B cell (primary cell): ENCODE measurements at regions not wholly inside any gene's neighbourhood (a gene's known extent, or its start where the extent isn't known, plus 50 kb on each side); places are given as distances from the start of the nearest gene placed in this dataset.

ENCODE experiments used
- ATAC-seq: fragments of 200-7000 bp; cut with Tn5 transposase; one replicate; pipeline ENCODE4 v1.10.0; 2021; ENCODE audit warnings: low read depth, mild to moderate bottlenecking, moderate number of reproducible peaks, moderate library complexity
- CTCF ChIA-PET: fragments of 350-600 bp; sonication (Branson Sonifier 250); formaldehyde crosslinking; loops from one replicate; lab custom pipeline; 2021; ENCODE audit warnings: antibody characterized with exemption, inconsistent platforms; lab: Charles Lee
- POLR2A ChIA-PET: fragments of 350-600 bp; sonication (Branson Sonifier 250); formaldehyde crosslinking; loops from one replicate; lab custom pipeline; 2021; ENCODE audit warnings: antibody characterized with exemption; lab: Charles Lee
- DNase-seq: peaks from one replicate; pipeline ENCODE4 v3.0.0; 2013
- H2AFZ ChIP-seq: 2 replicates; pipeline ENCODE4 v1.6.1; 2012; ENCODE audit warnings: mild to moderate bottlenecking, low read depth, low read length; ENCODE audit not compliant: insufficient read depth, poor library complexity, severe bottlenecking
- H3K27ac ChIP-seq, 2 donors: 1 replicate in 1 of 2; 2 replicates in 1 of 2; pipeline ENCODE4 v1.5.1; 2012 to 2013; ENCODE audit warnings: low read length in 2 of 2, mild to moderate bottlenecking in 2 of 2, moderate library complexity in 1 of 2
- H3K27me3 ChIP-seq, 4 experiments: fragments of 200-600 bp in 1 of 4; sonication (generic) in 1 of 4; replicated peaks in 1 of 4; 1 replicate in 2 of 4; 2 replicates in 2 of 4; pipeline versions ENCODE4 v1.6.1 to v1.7.0; 2013 to 2016; ENCODE audit warnings: low read length in 3 of 4, mild to moderate bottlenecking in 2 of 4, mixed read lengths in 1 of 4, moderate library complexity in 1 of 4; ENCODE audit not compliant: insufficient read depth in 4 of 4, control insufficient read depth in 3 of 4; ENCODE audit errors: control extremely low read depth in 1 of 4
- H3K36me3 ChIP-seq, 2 experiments: replicated peaks in 1 of 2; 1 replicate in 1 of 2; 2 replicates in 1 of 2; pipeline versions ENCODE4 v1.6.1 to v1.7.1; 2013; ENCODE audit warnings: low read length in 1 of 2; ENCODE audit not compliant: insufficient read depth in 2 of 2, control insufficient read depth in 1 of 2; ENCODE audit errors: control extremely low read depth in 1 of 2, extremely low read depth in 1 of 2
- H3K4me1 ChIP-seq, 2 donors: fragments of 200-600 bp in 1 of 2; sonication (generic) in 1 of 2; 1 replicate in 1 of 2; 2 replicates in 1 of 2; pipeline versions ENCODE4 v1.5.1 to v1.6.1; 2013 to 2017; ENCODE audit warnings: low read length in 2 of 2; ENCODE audit not compliant: control insufficient read depth in 2 of 2, insufficient read depth in 2 of 2
- H3K4me2 ChIP-seq: replicated peaks from 2 replicates; pipeline ENCODE3; 2012; ENCODE audit warnings: mild to moderate bottlenecking, low read depth, low read length; ENCODE audit not compliant: poor library complexity, severe bottlenecking
- H3K4me3 ChIP-seq, 5 experiments: fragments of 200-600 bp in 1 of 5; sonication (generic) in 1 of 5; 1 replicate in 3 of 5; 2 replicates in 2 of 5; pipeline versions ENCODE4 v1.5.1 to v1.7.0; 2011 to 2016; ENCODE audit warnings: low read length in 4 of 5, mild to moderate bottlenecking in 4 of 5, low read depth in 2 of 5, control low read depth in 1 of 5, moderate library complexity in 1 of 5; ENCODE audit not compliant: insufficient read depth in 1 of 5; ENCODE audit errors: control extremely low read depth in 1 of 5, extremely low read depth in 1 of 5
- H3K79me2 ChIP-seq: fragments of 200-600 bp; sonication (generic); one replicate; pipeline ENCODE4 v1.6.0; 2016; ENCODE audit warnings: low read length; ENCODE audit not compliant: control insufficient read depth, insufficient read depth
- H3K9ac ChIP-seq: fragments of 200-600 bp; sonication (generic); 2 replicates; pipeline ENCODE4 v1.6.1; 2017; ENCODE audit warnings: mild to moderate bottlenecking, low read length, moderate library complexity
- H3K9me3 ChIP-seq, 3 donors: one replicate each; pipeline versions ENCODE4 v1.6.1 to v1.7.1; 2013; ENCODE audit warnings: low read length in 2 of 3; ENCODE audit not compliant: control insufficient read depth in 2 of 3, insufficient read depth in 1 of 3; ENCODE audit errors: control extremely low read depth in 1 of 3
- H4K20me1 ChIP-seq: 2 replicates; pipeline ENCODE4 v1.6.0; 2012; ENCODE audit warnings: mild to moderate bottlenecking, low read length; ENCODE audit not compliant: insufficient read depth, control insufficient read depth, poor library complexity, severe bottlenecking
- H3K27ac Mint-ChIP-seq: one replicate; pipeline ENCODE4 v1.8.0; 2021; ENCODE audit warnings: mixed read lengths
- H3K27me3 Mint-ChIP-seq: one replicate; pipeline ENCODE4 v1.8.0; 2021; ENCODE audit warnings: mixed read lengths
- H3K4me1 Mint-ChIP-seq: one replicate; pipeline ENCODE4 v1.8.0; 2021; ENCODE audit warnings: mixed read lengths
- H3K4me3 Mint-ChIP-seq: one replicate; pipeline ENCODE4 v1.8.0; 2021; ENCODE audit warnings: mixed read lengths
- H3K9me3 Mint-ChIP-seq: one replicate; pipeline ENCODE4 v1.8.0; 2022; ENCODE audit warnings: mixed read lengths; ENCODE audit not compliant: insufficient read depth
- CTCF ChIP-seq: fragments of 200-600 bp; IDR thresholded peaks from one replicate; pipeline ENCODE4 v1.8.0; 2022; ENCODE audit warnings: antibody characterized with exemption, mild to moderate bottlenecking
- EZH2 ChIP-seq: IDR thresholded peaks from 2 replicates; pipeline ENCODE4 v1.6.1; 2012; ENCODE audit warnings: borderline replicate concordance, low read depth, mild to moderate bottlenecking, moderate library complexity, low read length; ENCODE audit not compliant: insufficient read depth, poor library complexity, severe bottlenecking
- WGBS: methylation state at CpG from one replicate; pipeline ENCODE4 v1.1.5; 2013; ENCODE audit warnings: missing lambda C conversion rate; ENCODE audit not compliant: insufficient coverage; 5-methylcytosine and 5-hydroxymethylcytosine counted together
- intact Hi-C: fragments of 100-400 bp; cut with micrococcal nuclease; formaldehyde crosslinking; loops from one replicate; pipeline ENCODE4 v1.10.0; 2022

DNA sequence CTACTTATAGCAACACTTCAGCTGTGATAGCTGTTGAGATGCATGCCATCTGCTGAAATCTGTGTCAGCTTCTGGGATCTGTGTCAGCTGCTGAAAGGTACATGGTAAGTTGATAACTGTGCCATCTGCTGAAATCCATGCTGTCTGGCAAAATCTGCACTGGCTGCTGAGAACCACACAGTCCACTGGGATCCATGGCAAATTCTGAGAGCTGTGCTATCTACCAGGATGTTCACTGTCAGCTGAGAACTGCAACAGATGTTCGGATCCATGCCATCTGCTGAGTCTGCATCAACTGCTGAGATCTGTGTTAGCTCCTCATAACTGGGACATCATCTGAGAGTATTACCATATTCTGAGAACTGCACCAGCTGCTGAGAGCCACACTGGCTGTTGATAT is 430.5 kb upstream of the POU3F4 start:
- no peak for ATAC-seq
- WGBS: no CpG with 5 or more reads among the region's 1 CpG

GRCh38 chrX:83101961-83102360 is 406.1 kb upstream of the POU3F4 start:
- ChIA-PET CTCF (no interaction called here), POLR2A (no interaction called here)
- Histone ChIP-seq H3K36me3 (no peaks in the 10 kb centered on the region), H3K27ac (no peak overlapping the region), H3K9me3 (no peaks in the 10 kb centered on the region), H3K4me3 (no peak overlapping the region), H3K4me2 (no peak overlapping the region), H3K9ac (no peak overlapping the region), H3K4me1 (no peaks in the 10 kb centered on the region), H2AFZ (no peak overlapping the region), H3K27me3 (no peaks in the 10 kb centered on the region), H4K20me1 (no peaks in the 10 kb centered on the region), H3K79me2 (no peaks in the 10 kb centered on the region)
- WGBS: no CpG with 5 or more reads among the region's 2 CpGs
- Mint-ChIP-seq H3K9me3 (peaks cover 2% of the 10 kb centered on the region), H3K27me3 (no peaks in the 10 kb centered on the region), H3K4me3 (no peak overlapping the region), H3K4me1 (no peaks in the 10 kb centered on the region), H3K27ac (no peak overlapping the region)
- ATAC-seq (no peak), DNase-seq (no peak)
- TF ChIP-seq EZH2 (no peak), CTCF (no peak)
- intact Hi-C loops: no loop called here

More for the DNA sequence above, 430.5 kb upstream of the POU3F4 start:
- no peak for DNase-seq
- Mint-ChIP-seq H3K4me1 (no peaks in the 10 kb centered on the region), H3K4me3 (no peak overlapping the region), H3K27ac (no peak overlapping the region), H3K9me3 (no peaks in the 10 kb centered on the region), H3K27me3 (no peaks in the 10 kb centered on the region)
- Histone ChIP-seq H3K79me2 (no peaks in the 10 kb centered on the region), H4K20me1 (no peaks in the 10 kb centered on the region), H3K9ac (no peak overlapping the region), H3K4me2 (no peak overlapping the region), H3K4me3 (no peak overlapping the region), H3K36me3 (no peaks in the 10 kb centered on the region), H3K9me3 (no peaks in the 10 kb centered on the region), H3K27me3 (no peaks in the 10 kb centered on the region), H3K27ac (no peak overlapping the region), H2AFZ (no peak overlapping the region), H3K4me1 (no peaks in the 10 kb centered on the region)
- CTCF ChIA-PET: no interaction called here
- POLR2A ChIA-PET: no interaction called here
- TF ChIP-seq CTCF (no peak), EZH2 (no peak)
- intact Hi-C loops: no loop called here
